ENCODE measurements at regions not wholly inside any gene's neighbourhood (a gene's known extent, or its start where the extent isn't known, plus 50 kb on each side); places are given as distances from the start of the nearest gene placed in this dataset.

DNA sequence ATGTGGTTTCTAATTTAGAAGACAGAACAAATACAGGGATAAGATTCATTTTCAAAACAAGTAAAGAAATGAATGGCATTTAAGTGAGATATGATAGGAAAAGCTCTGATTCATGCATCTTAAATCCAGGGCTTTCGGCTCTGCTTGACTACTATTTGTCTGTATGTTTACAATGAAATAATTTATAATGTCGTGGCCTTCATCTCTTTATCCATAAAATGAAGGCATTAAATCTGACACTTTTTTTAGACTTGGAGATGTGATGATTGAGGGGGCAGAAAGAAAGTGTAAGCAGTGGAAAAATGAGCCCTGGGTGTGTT is 115.7 kb upstream of the KIT start:
- 68 to 89% methylated on average over 2 of the region's 2 CpGs for WGBS, 2 donors

GRCh38 chr4:54542540-54543041 is 115.2 kb upstream of the KIT start:
- intact Hi-C loops (cut with DNase I), result no loop called here
- 64 to 65% methylated on average over 6 of the region's 6 CpGs for WGBS, 2 donors

More for the DNA sequence above, 115.7 kb upstream of the KIT start:
- DNase-seq (no peak), ATAC-seq (no peak)
- Histone ChIP-seq H3K27ac (no peak overlapping the region), H3K27me3 (peaks cover 0 to 7% (median 0%) of the 10 kb centered on the region in 7 donors), H3K36me3 (no peaks in the 10 kb centered on the region), H3K4me1 (peaks cover 0 to 10% (median 8%) of the 10 kb centered on the region in 9 donors), H3K4me3 (no peak overlapping the region), H3K9me3 (no peaks in the 10 kb centered on the region)
- intact Hi-C loops (cut with DNase I), result no loop called here
- TF ChIP-seq CTCF (IDR thresholded peaks at IDR 0.05), result no peak

DNA sequence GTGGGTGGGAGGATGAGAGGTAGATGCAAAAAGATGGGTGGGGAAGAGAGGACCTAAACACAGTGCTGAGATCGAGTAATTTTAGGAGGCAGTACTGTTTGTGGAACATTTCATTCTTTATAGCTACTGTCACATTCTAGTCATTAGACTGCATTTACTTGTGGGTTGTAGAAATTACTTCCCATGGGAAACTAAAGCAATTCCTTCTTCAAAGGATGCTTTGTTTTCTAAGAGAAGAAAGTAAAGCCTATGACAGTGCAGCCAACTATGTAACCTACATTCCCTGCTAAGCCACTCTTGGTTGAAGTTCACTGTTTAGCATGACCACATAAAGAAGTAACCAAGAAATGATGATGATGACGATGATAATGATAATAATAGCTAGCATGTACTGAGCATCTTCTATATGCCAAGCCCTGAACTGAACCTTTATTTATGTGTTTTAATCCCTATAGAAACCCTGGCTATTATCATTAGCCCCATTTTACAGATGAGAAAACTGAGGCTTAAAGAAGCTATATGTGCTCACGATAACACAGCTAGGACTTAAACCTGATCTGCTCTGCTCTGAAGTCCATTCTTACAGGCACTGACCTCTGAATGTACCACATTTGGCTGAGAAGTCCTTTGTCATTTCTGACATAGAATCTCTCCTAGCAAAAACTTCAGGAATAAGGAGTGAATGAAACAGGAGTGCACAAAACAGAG is 114.5 kb upstream of the KIT start:
- DNase-seq, result no peak

More at GRCh38 chr4:54542540-54543041, 115.2 kb upstream of the KIT start:
- no peak for ATAC-seq
- no peaks in the 10 kb centered on the region for H3K9me3 ChIP-seq
- H3K27me3 ChIP-seq, result peaks cover 0 to 7% (median 0%) of the 10 kb centered on the region in 7 donors
- DNase-seq, result no peak
- H3K4me3 ChIP-seq, result no peak overlapping the region
- H3K4me1 ChIP-seq, result peaks cover 0 to 11% (median 8%) of the 10 kb centered on the region in 9 donors
- no peak overlapping the region for H3K27ac ChIP-seq
- H3K36me3 ChIP-seq, result no peaks in the 10 kb centered on the region
- TF ChIP-seq CTCF (IDR thresholded peaks at IDR 0.05), result no peak

More for the DNA sequence above, 114.5 kb upstream of the KIT start:
- no peak for TF ChIP-seq CTCF (IDR thresholded peaks at IDR 0.05)
- peaks cover 0 to 13% (median 8%) of the 10 kb centered on the region in 9 donors for H3K4me1 ChIP-seq
- no peaks in the 10 kb centered on the region for H3K36me3 ChIP-seq
- no peak overlapping the region for H3K4me3 ChIP-seq
- intact Hi-C loops (cut with DNase I), result no loop called here
- H3K9me3 ChIP-seq, result no peaks in the 10 kb centered on the region
- H3K27ac ChIP-seq, result no peak overlapping the region
- ATAC-seq, result no peak
- peaks cover 0 to 7% (median 0%) of the 10 kb centered on the region in 7 donors for H3K27me3 ChIP-seq
- WGBS, 2 donors, result 84 to 87% methylated on average over 3 of the region's 3 CpGs
